T-helper 2 cell treated with Interferon-gamma antibody and Interleukin-4, amounts not matched to agents 5 μg/mL and 100 μg/mL, for 36 hours (primary cell): ENCODE measurements at regions not wholly inside any gene's neighbourhood (a gene's known extent, or its start where the extent isn't known, plus 50 kb on each side); places are given as distances from the start of the nearest gene placed in this dataset.
"Not testable (repeated sequence)": the region's sequence is repeated elsewhere in the genome, so short reads cannot be mapped to it uniquely, and the experiment has no call there.

Experiments
- DNase-seq: peaks from one replicate; pipeline ENCODE4 v3.0.0; 2021; ENCODE audit warnings: low spot score
- H3K27ac Mint-ChIP-seq: one replicate; pipeline ENCODE4 v1.8.0; 2021; ENCODE audit warnings: mild to moderate bottlenecking, mixed read lengths
- H3K27me3 Mint-ChIP-seq: one replicate; pipeline ENCODE4 v1.8.0; 2021; ENCODE audit warnings: low read depth, mixed read lengths
- H3K36me3 Mint-ChIP-seq: one replicate; pipeline ENCODE4 v1.8.0; 2021; ENCODE audit warnings: low read depth, mixed read lengths
- H3K4me1 Mint-ChIP-seq: one replicate; pipeline ENCODE4 v1.8.0; 2021; ENCODE audit warnings: low read depth, mixed read lengths
- H3K4me3 Mint-ChIP-seq: one replicate; pipeline ENCODE4 v1.8.0; 2022; ENCODE audit warnings: mild to moderate bottlenecking, moderate library complexity, mixed read lengths
- H3K9me3 Mint-ChIP-seq: one replicate; pipeline ENCODE4 v1.8.0; 2021; ENCODE audit warnings: mixed read lengths

DNA sequence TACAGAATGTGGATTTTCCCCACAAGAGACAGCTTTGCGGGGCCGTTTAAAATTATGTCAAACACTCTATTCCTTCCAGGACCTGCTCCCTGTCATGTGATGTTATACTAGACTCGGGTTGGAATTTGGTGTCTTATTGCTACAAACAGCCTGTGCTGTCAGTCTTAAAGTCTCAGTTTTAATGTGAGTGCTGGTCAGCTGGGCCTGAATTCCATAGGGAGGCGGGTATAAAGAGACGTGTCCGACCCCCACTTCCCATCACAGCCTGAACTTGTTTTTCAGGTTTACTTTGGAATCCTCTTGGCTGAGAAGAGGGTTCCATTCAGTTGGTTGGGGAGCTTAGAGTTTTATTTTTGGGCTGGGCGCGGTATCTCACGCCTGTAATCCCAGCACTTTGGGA lies 146.5 kb upstream of the ZNF469 start:
- not testable (repeated sequence) for DNase-seq, H3K27ac Mint-ChIP-seq, H3K4me1 Mint-ChIP-seq, H3K27me3 Mint-ChIP-seq, H3K9me3 Mint-ChIP-seq, H3K36me3 Mint-ChIP-seq, H3K4me3 Mint-ChIP-seq

GRCh38 chr16:88237314-88237713 lies 145.4 kb upstream of the ZNF469 start:
- H3K4me1 Mint-ChIP-seq: not testable (repeated sequence)

DNA sequence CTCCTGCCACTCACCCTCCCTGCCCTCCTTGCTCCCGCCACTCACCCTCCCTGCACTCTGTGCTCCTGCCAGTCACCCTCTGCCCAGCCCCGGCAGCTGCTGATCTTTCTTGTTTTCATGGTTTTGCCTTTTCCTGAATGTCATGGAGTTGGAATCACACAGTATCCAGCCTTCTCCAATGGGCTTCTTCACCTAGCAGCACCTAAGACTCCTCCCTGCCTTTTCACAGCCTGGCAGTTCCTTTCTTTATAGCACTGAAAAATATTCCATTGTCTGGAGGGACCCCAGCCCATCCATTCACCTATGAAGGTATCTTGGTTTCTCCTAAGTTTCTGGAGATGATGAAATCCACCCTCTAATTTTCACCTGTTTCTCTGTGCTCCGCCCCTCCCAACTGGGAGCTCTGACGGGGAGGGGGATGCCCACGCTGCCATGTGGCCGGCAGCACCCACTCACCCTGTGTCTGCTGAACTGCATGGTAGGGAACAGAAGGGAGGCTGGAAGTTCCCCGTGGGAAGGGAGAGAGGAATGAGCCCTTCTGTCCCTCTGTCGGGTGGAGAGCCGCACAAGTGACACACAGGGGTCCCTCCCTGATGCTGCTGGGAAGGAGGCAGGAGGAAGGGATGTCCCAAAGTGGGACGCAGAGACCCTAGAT lies 144.9 kb upstream of the ZNF469 start:
- H3K4me1 Mint-ChIP-seq, H3K36me3 Mint-ChIP-seq, DNase-seq, H3K27ac Mint-ChIP-seq, H3K9me3 Mint-ChIP-seq, H3K4me3 Mint-ChIP-seq, H3K27me3 Mint-ChIP-seq: not testable (repeated sequence)

More at GRCh38 chr16:88237314-88237713, 145.4 kb upstream of the ZNF469 start:
- not testable (repeated sequence) for H3K9me3 Mint-ChIP-seq, H3K27ac Mint-ChIP-seq, H3K27me3 Mint-ChIP-seq, H3K36me3 Mint-ChIP-seq, H3K4me3 Mint-ChIP-seq, DNase-seq

DNA sequence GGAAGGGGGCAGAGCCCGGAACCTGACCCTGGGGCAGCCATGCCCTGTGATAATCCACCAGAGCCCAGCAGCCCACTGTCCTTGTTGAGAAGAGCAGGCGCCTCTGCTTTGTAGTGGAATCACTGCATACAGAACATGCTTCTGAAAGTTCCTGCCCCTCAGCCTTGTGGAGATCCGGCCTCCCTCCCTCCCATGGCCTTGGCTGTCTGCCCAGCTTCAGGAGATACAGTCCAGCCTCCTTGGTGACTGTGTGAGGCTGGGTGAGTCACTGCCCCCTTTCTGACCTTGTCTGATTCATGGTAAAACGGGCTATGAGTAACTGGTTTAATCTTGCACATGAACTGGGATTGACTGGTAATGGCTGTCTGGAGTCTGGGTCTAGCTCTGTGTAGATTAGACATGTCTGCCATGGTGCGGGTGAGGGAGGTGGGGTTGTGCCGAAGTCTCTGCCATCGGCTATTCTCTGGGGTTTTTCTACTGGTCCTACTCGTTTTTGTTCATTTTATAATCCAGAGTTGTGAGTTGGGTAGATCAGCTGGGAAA lies 144.0 kb upstream of the ZNF469 start:
- H3K4me3 Mint-ChIP-seq, H3K9me3 Mint-ChIP-seq, H3K4me1 Mint-ChIP-seq, H3K27me3 Mint-ChIP-seq, H3K36me3 Mint-ChIP-seq, DNase-seq, H3K27ac Mint-ChIP-seq: not testable (repeated sequence)

DNA sequence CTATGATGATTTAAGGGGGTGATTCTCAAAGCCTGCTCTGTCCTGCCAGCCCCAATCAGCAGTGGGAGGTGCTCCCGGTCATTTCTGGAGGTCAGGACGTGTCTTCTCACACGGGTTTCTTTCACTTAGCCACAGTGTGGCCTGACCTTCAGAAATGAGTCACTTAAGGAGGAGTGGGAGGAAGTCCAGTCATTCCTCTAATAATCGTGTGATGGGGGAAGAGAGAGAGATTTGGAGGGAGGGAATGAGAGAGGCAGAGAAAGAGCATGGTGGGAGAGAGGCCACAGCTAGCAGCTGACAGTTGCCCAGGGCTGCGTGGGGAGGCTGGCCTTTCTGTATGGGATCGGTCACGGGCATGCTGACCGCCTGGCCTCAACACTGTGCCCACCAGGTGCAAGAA lies 142.6 kb upstream of the ZNF469 start:
- not testable (repeated sequence) for H3K4me1 Mint-ChIP-seq, H3K4me3 Mint-ChIP-seq, DNase-seq, H3K27me3 Mint-ChIP-seq, H3K36me3 Mint-ChIP-seq, H3K27ac Mint-ChIP-seq
- peaks cover 12% of the 10 kb centered on the region for H3K9me3 Mint-ChIP-seq

GRCh38 chr16:88240776-88241175 lies 142.0 kb upstream of the ZNF469 start:
- not testable (repeated sequence) for DNase-seq, H3K4me1 Mint-ChIP-seq, H3K27me3 Mint-ChIP-seq, H3K27ac Mint-ChIP-seq, H3K36me3 Mint-ChIP-seq, H3K4me3 Mint-ChIP-seq
- H3K9me3 Mint-ChIP-seq: peaks cover 12% of the 10 kb centered on the region

- H3K27ac Mint-ChIP-seq, H3K27me3 Mint-ChIP-seq, H3K4me1 Mint-ChIP-seq, H3K36me3 Mint-ChIP-seq, DNase-seq, H3K4me3 Mint-ChIP-seq: not testable (repeated sequence)
- peaks cover 12% of the 10 kb centered on the region for H3K9me3 Mint-ChIP-seq
Measured at GRCh38 chr16:88241404-88242311, 141.1 kb upstream of the ZNF469 start.

DNA sequence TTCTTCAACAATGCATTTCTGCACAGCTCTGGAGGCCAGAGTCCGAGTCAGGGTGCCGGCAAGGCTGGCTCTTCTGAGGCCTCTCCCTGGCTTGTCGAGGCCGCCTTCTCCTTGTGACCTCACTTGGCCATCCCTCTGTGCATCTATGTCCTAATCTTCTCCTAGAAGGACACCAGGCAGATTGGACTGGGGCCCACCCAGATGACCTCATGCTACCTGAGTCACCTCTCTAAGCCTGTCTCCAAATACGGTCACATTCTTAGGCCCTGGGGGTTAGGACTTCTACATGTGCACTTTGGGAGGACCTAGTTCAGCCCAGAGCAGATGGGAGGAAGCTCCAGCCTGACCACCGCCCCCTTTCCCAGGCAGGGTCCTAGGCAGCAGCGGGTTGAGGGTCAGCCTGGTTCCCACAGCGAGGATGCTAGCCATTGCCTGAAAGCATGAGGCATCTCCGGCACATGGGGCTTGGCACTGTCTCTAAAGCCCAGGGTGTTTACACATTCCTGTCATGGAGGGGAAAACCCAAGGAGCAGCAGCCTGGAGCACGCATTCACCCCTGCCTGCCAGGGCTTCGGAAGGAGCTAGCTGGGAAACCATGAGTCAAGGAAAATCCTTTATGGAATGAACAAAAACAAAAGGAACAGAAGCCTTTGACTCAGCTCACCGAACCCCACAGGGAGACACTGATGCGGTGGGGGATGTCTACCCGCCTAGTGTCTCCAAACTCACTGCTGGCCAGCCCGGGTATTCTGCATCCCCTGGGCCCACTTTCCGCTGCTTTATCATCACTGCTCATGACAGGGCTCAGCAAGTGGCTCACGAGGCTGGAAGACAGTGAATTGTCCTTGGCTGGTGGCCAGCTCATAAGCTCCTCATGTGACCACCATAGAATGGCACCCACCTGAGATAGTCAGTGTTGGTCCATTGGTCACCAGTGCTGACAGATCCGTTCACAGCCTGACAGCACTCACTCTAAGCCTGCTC lies 140.2 kb upstream of the ZNF469 start:
- H3K4me3 Mint-ChIP-seq, H3K27me3 Mint-ChIP-seq, H3K36me3 Mint-ChIP-seq, DNase-seq, H3K27ac Mint-ChIP-seq, H3K4me1 Mint-ChIP-seq: not testable (repeated sequence)
- H3K9me3 Mint-ChIP-seq: peaks cover 12% of the 10 kb centered on the region

DNA sequence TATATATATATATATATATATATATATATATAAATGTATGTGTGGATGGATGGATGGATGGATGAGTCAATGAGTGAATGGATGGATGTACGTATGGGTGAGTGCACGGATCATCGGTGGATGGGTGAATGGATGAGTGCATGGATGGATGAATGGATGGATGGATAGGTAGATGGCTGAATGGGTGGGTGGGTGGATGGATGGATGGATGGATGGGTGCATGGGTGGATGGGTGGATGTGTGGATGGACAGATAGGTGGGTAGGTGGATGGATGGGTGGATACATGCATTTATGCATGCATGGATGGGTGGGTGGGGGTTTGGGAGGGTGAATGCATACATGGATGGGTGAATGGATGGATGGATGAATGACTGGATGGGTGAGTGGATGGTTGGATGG lies 138.8 kb upstream of the ZNF469 start:
- H3K36me3 Mint-ChIP-seq, H3K27me3 Mint-ChIP-seq, DNase-seq, H3K4me1 Mint-ChIP-seq, H3K4me3 Mint-ChIP-seq, H3K27ac Mint-ChIP-seq: not testable (repeated sequence)
- H3K9me3 Mint-ChIP-seq: peaks cover 12% of the 10 kb centered on the region

- not testable (repeated sequence) for H3K27me3 Mint-ChIP-seq, DNase-seq, H3K4me3 Mint-ChIP-seq, H3K36me3 Mint-ChIP-seq, H3K27ac Mint-ChIP-seq, H3K4me1 Mint-ChIP-seq
- peaks cover 12% of the 10 kb centered on the region for H3K9me3 Mint-ChIP-seq
Measured at GRCh38 chr16:88245241-88246081, 137.3 kb upstream of the ZNF469 start.

GRCh38 chr16:88246955-88247582 lies 135.7 kb upstream of the ZNF469 start:
- not testable (repeated sequence) for H3K36me3 Mint-ChIP-seq, H3K27ac Mint-ChIP-seq, H3K4me1 Mint-ChIP-seq, H3K27me3 Mint-ChIP-seq, DNase-seq, H3K4me3 Mint-ChIP-seq
- H3K9me3 Mint-ChIP-seq: peaks cover 12% of the 10 kb centered on the region

DNA sequence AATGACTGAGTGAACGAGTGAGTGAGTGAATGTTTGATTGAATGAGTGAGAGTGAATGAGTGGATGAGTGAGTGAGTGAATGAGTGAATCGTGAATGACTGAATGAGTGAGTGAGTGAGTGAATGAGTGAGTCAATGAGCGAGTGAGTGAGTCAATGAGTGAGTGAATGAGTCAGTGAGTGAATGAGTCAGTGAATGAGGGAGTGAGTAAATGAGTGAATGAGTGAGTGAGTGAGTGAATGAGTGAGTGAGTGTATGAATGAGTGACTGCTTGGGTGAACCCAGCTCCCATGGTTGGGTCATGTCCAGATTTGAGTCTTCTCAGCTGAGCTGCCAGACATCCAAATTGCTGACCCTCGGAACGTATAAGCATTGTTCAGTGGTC lies 135.2 kb upstream of the ZNF469 start:
- not testable (repeated sequence) for H3K4me3 Mint-ChIP-seq, H3K27ac Mint-ChIP-seq, H3K27me3 Mint-ChIP-seq, H3K4me1 Mint-ChIP-seq, H3K36me3 Mint-ChIP-seq, DNase-seq
- H3K9me3 Mint-ChIP-seq: peaks cover 12% of the 10 kb centered on the region

- H3K4me3 Mint-ChIP-seq, DNase-seq, H3K36me3 Mint-ChIP-seq, H3K9me3 Mint-ChIP-seq, H3K4me1 Mint-ChIP-seq, H3K27me3 Mint-ChIP-seq, H3K27ac Mint-ChIP-seq: not testable (repeated sequence)
Measured at GRCh38 chr16:88248761-88249160, 134.0 kb upstream of the ZNF469 start.
